IMR-90 (cell line): ENCODE measurements at regions not wholly inside any gene's neighbourhood (a gene's known extent, or its start where the extent isn't known, plus 50 kb on each side); places are given as distances from the start of the nearest gene placed in this dataset.

Experiments
- ATAC-seq: fragments of 200-7000 bp; cut with Tn5 transposase; 2 replicates; pipeline ENCODE4 v1.9.1; 2020; ENCODE audit warnings: low read depth, mild to moderate bottlenecking, moderate library complexity
- BruUV-seq: library from RNA; stranded (reverse); fragments of 400-500 nt; replicated peaks from 2 replicates; lab custom pipeline; 2021; lab: Mats Ljungman, UMichigan
- CTCF ChIA-PET: fragments of 300-600 bp; formaldehyde crosslinking; extraction: SDS; loops from one replicate; lab custom pipeline; 2021; ENCODE audit warnings: antibody characterized with exemption; lab: Yijun Ruan, JAX
- POLR2A ChIA-PET: fragments of 300-600 bp; sonication (Branson Sonifier 250); formaldehyde crosslinking; loops from one replicate; lab custom pipeline; 2022; ENCODE audit warnings: antibody characterized with exemption; ENCODE audit not compliant: unreplicated experiment; lab: Charles Lee
- DNase-seq: peaks from one replicate; pipeline ENCODE4 v3.0.0; 2013
- H2AFZ ChIP-seq: replicated peaks from 2 replicates; pipeline ENCODE3; 2013; ENCODE audit warnings: low read length, mild to moderate bottlenecking; ENCODE audit not compliant: poor library complexity
- H2AK5ac ChIP-seq: 2 replicates; pipeline ENCODE4 v1.6.1; 2013; ENCODE audit warnings: low read depth, low read length, inconsistent platforms
- H2AK9ac ChIP-seq: replicated peaks from 2 replicates; pipeline ENCODE3; 2013; ENCODE audit warnings: mild to moderate bottlenecking, low read depth, low read length, moderate library complexity; ENCODE audit not compliant: poor library complexity
- H2BK120ac ChIP-seq: 2 replicates; pipeline ENCODE4 v1.6.1; 2013; ENCODE audit warnings: low read depth, low read length, inconsistent platforms
- H2BK15ac ChIP-seq: 3 replicates; pipeline ENCODE4 v1.6.1; 2013; ENCODE audit warnings: low read depth, low read length, inconsistent platforms
- H2BK20ac ChIP-seq: 2 replicates; pipeline ENCODE4 v1.6.1; 2013; ENCODE audit warnings: low read depth, mild to moderate bottlenecking, inconsistent platforms, low read length, moderate library complexity
- H2BK5ac ChIP-seq: 2 replicates; pipeline ENCODE4 v1.6.1; 2013; ENCODE audit warnings: mild to moderate bottlenecking, low read depth, low read length, inconsistent platforms; ENCODE audit not compliant: poor library complexity, severe bottlenecking
- H3K14ac ChIP-seq: replicated peaks from 2 replicates; pipeline ENCODE4 v1.6.1; 2013; ENCODE audit warnings: low read depth, low read length, inconsistent platforms
- H3K18ac ChIP-seq: 2 replicates; pipeline ENCODE4 v1.6.1; 2013; ENCODE audit warnings: low read depth, low read length, control low read depth
- H3K23ac ChIP-seq: 2 replicates; pipeline ENCODE4 v1.6.1; 2013; ENCODE audit warnings: low read depth, low read length, inconsistent platforms
- H3K27ac ChIP-seq: 2 replicates; pipeline ENCODE4 v1.5.1; 2013; ENCODE audit warnings: mild to moderate bottlenecking, control low read depth, low read length; ENCODE audit not compliant: insufficient read depth
- H3K27me3 ChIP-seq: 2 replicates; pipeline ENCODE4 v1.6.1; 2013; ENCODE audit warnings: low read length; ENCODE audit not compliant: control insufficient read depth, insufficient read depth
- H3K36me3 ChIP-seq: 2 replicates; pipeline ENCODE4 v1.6.1; 2013; ENCODE audit warnings: low read length, mixed read lengths; ENCODE audit not compliant: control insufficient read depth, insufficient read depth
- H3K4ac ChIP-seq: 2 replicates; pipeline ENCODE4 v1.6.1; 2013; ENCODE audit warnings: low read depth, low read length, inconsistent platforms
- H3K4me1 ChIP-seq: 2 replicates; pipeline ENCODE4 v1.6.1; 2013; ENCODE audit warnings: low read length, mixed read lengths; ENCODE audit not compliant: control insufficient read depth, insufficient read depth
- H3K4me2 ChIP-seq: 2 replicates; pipeline ENCODE4 v1.6.1; 2013; ENCODE audit warnings: low read depth, mild to moderate bottlenecking, control low read depth, low read length, moderate library complexity
- H3K4me3 ChIP-seq: 2 replicates; pipeline ENCODE4 v1.5.1; 2013; ENCODE audit warnings: low read depth, mild to moderate bottlenecking, control low read depth, low read length, moderate library complexity; ENCODE audit not compliant: insufficient read depth
- H3K56ac ChIP-seq: 2 replicates; pipeline ENCODE4 v1.6.1; 2013; ENCODE audit warnings: low read length, inconsistent platforms; ENCODE audit not compliant: insufficient read depth; ENCODE audit errors: extremely low read depth
- H3K79me1 ChIP-seq, 2 experiments: 2 replicates each; pipeline ENCODE4 v1.6.1; 2013; ENCODE audit warnings: low read length in 2 of 2, inconsistent platforms in 1 of 2, low read depth in 1 of 2
- H3K9ac ChIP-seq: 2 replicates; pipeline ENCODE4 v1.6.1; 2013; ENCODE audit warnings: low read depth, low read length, control low read depth
- H3K9me1 ChIP-seq: 2 replicates; pipeline ENCODE4 v1.6.1; 2013; ENCODE audit warnings: low read length, inconsistent platforms; ENCODE audit not compliant: insufficient read depth
- H3K9me3 ChIP-seq: 2 replicates; pipeline ENCODE4 v1.6.1; 2013; ENCODE audit warnings: low read length; ENCODE audit not compliant: control insufficient read depth, insufficient read depth
- H4K20me1 ChIP-seq: 2 replicates; pipeline ENCODE4 v1.6.1; 2013; ENCODE audit warnings: low read length, inconsistent platforms; ENCODE audit not compliant: insufficient read depth
- H4K5ac ChIP-seq: 2 replicates; pipeline ENCODE4 v1.6.1; 2013; ENCODE audit warnings: mild to moderate bottlenecking, low read depth, low read length, control low read depth
- H4K8ac ChIP-seq, 2 experiments: 2 replicates each; pipeline ENCODE4 v1.6.1; 2013; ENCODE audit warnings: low read depth in 2 of 2, low read length in 2 of 2, control low read depth in 1 of 2, inconsistent platforms in 1 of 2
- H4K91ac ChIP-seq: 2 replicates; pipeline ENCODE4 v1.6.1; 2013; ENCODE audit warnings: low read depth, low read length, inconsistent platforms; ENCODE audit not compliant: insufficient read depth
- BHLHE40 ChIP-seq: fragments of 150-350 bp; IDR thresholded peaks from 2 replicates; pipeline ENCODE4 v1.6.1; 2016; ENCODE audit warnings: mild to moderate bottlenecking, low read depth, low read length
- CEBPB ChIP-seq: IDR thresholded peaks from 2 replicates; pipeline ENCODE4 v1.6.1; 2012; ENCODE audit warnings: low read depth, low read length, improper control_type of control experiment
- MAFK ChIP-seq: IDR thresholded peaks from 2 replicates; pipeline ENCODE4 v1.6.1; 2012; ENCODE audit warnings: low read depth, low read length, improper control_type of control experiment
- WGBS, 2 experiments: methylation state at CpG; one replicate each; pipeline versions ENCODE4 v1.1.5 to v1.1.7; 2013; ENCODE audit warnings: missing lambda C conversion rate in 2 of 2; ENCODE audit not compliant: insufficient read length in 1 of 2; ENCODE audit errors: extremely low coverage in 2 of 2; 5-methylcytosine and 5-hydroxymethylcytosine counted together
- dilution Hi-C: fragments of 300-500 bp; cut with HindIII; formaldehyde crosslinking; loops from one replicate; pipeline ENCODE4 v1.14.3; 2018; ENCODE audit warnings: low sequenced_read_pairs; ENCODE audit not compliant: unreplicated experiment
- in situ Hi-C: fragments of 300-500 bp; cut with MboI; formaldehyde crosslinking; loops from 3 replicates; pipeline ENCODE4 v1.14.3; 2019; ENCODE audit warnings: low sequenced_read_pairs, inconsistent platforms, mixed read lengths
- intact Hi-C: fragments of 100-400 bp; cut with micrococcal nuclease; formaldehyde crosslinking; loops from 2 replicates; pipeline ENCODE4 v1.10.0; 2022

GRCh38 chr14:40684328-40684727 lies 922.3 kb upstream of the LRFN5 start:
- H2BK20ac ChIP-seq, result no peak overlapping the region
- H2BK15ac ChIP-seq, result no peak overlapping the region
- H3K4me1 ChIP-seq, result no peaks in the 10 kb centered on the region
- dilution Hi-C loops, result no loop called here
- in situ Hi-C loops, result no loop called here
- ATAC-seq, result no peak
- no peak for DNase-seq
- no TSS peak for BruUV-seq
- H2AFZ ChIP-seq, result no peak overlapping the region
- no peak overlapping the region for H2AK5ac ChIP-seq
- H3K79me1 ChIP-seq, result no peaks in the 10 kb centered on the region
- peak; percentile 33; the same call in 1 of the 2 replicates for TF ChIP-seq MAFK
- TF ChIP-seq CEBPB, result no peak
- no peak for TF ChIP-seq BHLHE40
- no peaks in the 10 kb centered on the region for H3K36me3 ChIP-seq
- no peak overlapping the region for H3K4me3 ChIP-seq
- no peak overlapping the region for H3K9ac ChIP-seq
- H4K91ac ChIP-seq, result no peak overlapping the region
- no peaks in the 10 kb centered on the region for H4K20me1 ChIP-seq
- no peak overlapping the region for H2BK120ac ChIP-seq
- no peak overlapping the region for H3K23ac ChIP-seq
- H3K27me3 ChIP-seq, result no peaks in the 10 kb centered on the region
- CTCF ChIA-PET, result no interaction called here
- no peaks in the 10 kb centered on the region for H3K9me1 ChIP-seq
- H4K5ac ChIP-seq, result no peak overlapping the region
- no peak overlapping the region for H3K14ac ChIP-seq
- no peak overlapping the region for H3K4me2 ChIP-seq
- H4K8ac ChIP-seq, result no peak overlapping the region
- H3K56ac ChIP-seq, result no peak overlapping the region
- POLR2A ChIA-PET, result no interaction called here
- no peak overlapping the region for H3K18ac ChIP-seq
- no peak overlapping the region for H3K4ac ChIP-seq
- peaks cover 7% of the 10 kb centered on the region for H3K9me3 ChIP-seq
- H2BK5ac ChIP-seq, result no peak overlapping the region
- WGBS, 2 experiments, result no CpG with 5 or more reads among the region's 1 CpG
- intact Hi-C loops, result no loop called here
- no peak overlapping the region for H3K27ac ChIP-seq
- H2AK9ac ChIP-seq, result no peak overlapping the region
